HFFc6 (cell line): ENCODE measurements at regions not wholly inside any gene's neighbourhood (a gene's known extent, or its start where the extent isn't known, plus 50 kb on each side); places are given as distances from the start of the nearest gene placed in this dataset.

Experiments
- DNase-seq: peaks from one replicate; pipeline ENCODE4 v3.0.0-alpha.2; 2018
- H3K27ac Mint-ChIP-seq: 2 replicates; pipeline ENCODE4 v1.8.0; 2020; ENCODE audit warnings: mild to moderate bottlenecking, mixed read lengths
- H3K27me3 Mint-ChIP-seq: 2 replicates; pipeline ENCODE4 v1.8.0; 2021; ENCODE audit warnings: mild to moderate bottlenecking, moderate library complexity, mixed read lengths; ENCODE audit not compliant: insufficient read depth
- H3K36me3 Mint-ChIP-seq: 2 replicates; pipeline ENCODE4 v1.8.0; 2021; ENCODE audit warnings: low read depth, mixed read lengths
- H3K4me1 Mint-ChIP-seq: 2 replicates; pipeline ENCODE4 v1.8.0; 2020; ENCODE audit warnings: low read depth, mixed read lengths
- H3K4me3 Mint-ChIP-seq: 2 replicates; pipeline ENCODE4 v1.8.0; 2020; ENCODE audit warnings: mild to moderate bottlenecking, moderate library complexity, mixed read lengths
- H3K9me3 Mint-ChIP-seq: 2 replicates; pipeline ENCODE4 v1.8.0; 2020; ENCODE audit warnings: mild to moderate bottlenecking, mixed read lengths
- CTCF ChIP-seq: fragments of 200-600 bp; sonication (generic); IDR thresholded peaks from 2 replicates; pipeline ENCODE4 v1.5.0; 2021; ENCODE audit warnings: antibody characterized with exemption, mild to moderate bottlenecking

- Mint-ChIP-seq H3K27ac (no peak overlapping the region), H3K4me3 (no peak overlapping the region), H3K36me3 (no peaks in the 10 kb centered on the region), H3K27me3 (peaks cover 2% of the 10 kb centered on the region; the same call in 1 of the 2 replicates), H3K4me1 (no peaks in the 10 kb centered on the region), H3K9me3 (peaks cover 6% of the 10 kb centered on the region)
- TF ChIP-seq CTCF = no peak
- DNase-seq = no peak
Observed at GRCh38 chr4:181312066-181312465, 931.1 kb upstream of the TENM3 start.

GRCh38 chr4:181319629-181320028 is 923.6 kb upstream of the TENM3 start:
- DNase-seq = no peak
- Mint-ChIP-seq H3K4me1 (no peaks in the 10 kb centered on the region), H3K9me3 (peaks cover 10% of the 10 kb centered on the region; the same call in 1 of the 2 replicates), H3K36me3 (no peaks in the 10 kb centered on the region), H3K27ac (no peak overlapping the region), H3K27me3 (no peaks in the 10 kb centered on the region; the same call in 1 of the 2 replicates), H3K4me3 (no peak overlapping the region)
- no peak for TF ChIP-seq CTCF

- H3K27me3 Mint-ChIP-seq = no peaks in the 10 kb centered on the region; the same call in 1 of the 2 replicates
- H3K4me1 Mint-ChIP-seq = no peaks in the 10 kb centered on the region
- H3K36me3 Mint-ChIP-seq = no peaks in the 10 kb centered on the region
- H3K9me3 Mint-ChIP-seq = peaks cover 22% of the 10 kb centered on the region
- H3K27ac Mint-ChIP-seq = no peak overlapping the region
- DNase-seq = no peak
- no peak overlapping the region for H3K4me3 Mint-ChIP-seq
- no peak for TF ChIP-seq CTCF
Observed at GRCh38 chr4:181323061-181323460, 920.1 kb upstream of the TENM3 start.

- Mint-ChIP-seq H3K27ac (no peak overlapping the region), H3K4me1 (no peaks in the 10 kb centered on the region), H3K4me3 (no peak overlapping the region), H3K9me3 (peaks cover 34% of the 10 kb centered on the region), H3K27me3 (no peaks in the 10 kb centered on the region), H3K36me3 (no peaks in the 10 kb centered on the region)
- no peak for TF ChIP-seq CTCF
- DNase-seq = no peak
Observed at GRCh38 chr4:181330654-181331201, 912.5 kb upstream of the TENM3 start.

- Mint-ChIP-seq H3K9me3 (peaks cover 34% of the 10 kb centered on the region), H3K36me3 (no peaks in the 10 kb centered on the region), H3K27ac (no peak overlapping the region), H3K27me3 (no peaks in the 10 kb centered on the region), H3K4me3 (no peak overlapping the region), H3K4me1 (no peaks in the 10 kb centered on the region)
- no peak for DNase-seq
- no peak for TF ChIP-seq CTCF
Observed at GRCh38 chr4:181331214-181331613, 912.0 kb upstream of the TENM3 start.

- H3K36me3 Mint-ChIP-seq = no peaks in the 10 kb centered on the region
- no peaks in the 10 kb centered on the region for H3K4me1 Mint-ChIP-seq
- H3K27ac Mint-ChIP-seq = no peak overlapping the region
- DNase-seq = no peak
- H3K9me3 Mint-ChIP-seq = peaks cover 34% of the 10 kb centered on the region
- no peak for TF ChIP-seq CTCF
- no peak overlapping the region for H3K4me3 Mint-ChIP-seq
- peaks cover 2% of the 10 kb centered on the region; the same call in 1 of the 2 replicates for H3K27me3 Mint-ChIP-seq
Observed at GRCh38 chr4:181345931-181346330, 897.3 kb upstream of the TENM3 start.
